OCI-LY7 (cell line): ENCODE measurements at regions not wholly inside any gene's neighbourhood (a gene's known extent, or its start where the extent isn't known, plus 50 kb on each side); places are given as distances from the start of the nearest gene placed in this dataset.
A peak's percentile ranks its signal among the peaks of the same experiment; 100 is the strongest.

Source experiments
- BruUV-seq: library from RNA; stranded (reverse); fragments of 400-500 nt; replicated peaks from 2 replicates; lab custom pipeline; 2021; lab: Mats Ljungman, UMichigan
- CTCF ChIA-PET: fragments of 300-600 bp; sonication (Branson Sonifier 250); formaldehyde crosslinking; loops from one replicate; lab custom pipeline; 2022; ENCODE audit warnings: antibody characterized with exemption; ENCODE audit not compliant: unreplicated experiment; lab: Charles Lee
- POLR2A ChIA-PET: fragments of 300-600 bp; sonication (Branson Sonifier 250); formaldehyde crosslinking; loops from one replicate; lab custom pipeline; 2022; ENCODE audit warnings: antibody characterized with exemption; lab: Charles Lee
- DNase-seq: peaks from one replicate; pipeline ENCODE4 v3.0.0-alpha.2; 2015; ENCODE audit warnings: low spot score
- H2AFZ ChIP-seq: fragments of 200-600 bp; sonication (generic), shearing (Covaris generic); 2 replicates; pipeline ENCODE4 v1.6.1; 2014; ENCODE audit warnings: mild to moderate bottlenecking, antibody characterized with exemption, low read length, moderate library complexity
- H3K27ac ChIP-seq: fragments of 200-600 bp; sonication (generic); 2 replicates; pipeline ENCODE4 v1.5.1; 2014; ENCODE audit warnings: mixed run types, low read depth, mild to moderate bottlenecking, moderate library complexity, low read length, inconsistent platforms; ENCODE audit not compliant: poor library complexity, severe bottlenecking
- H3K36me3 ChIP-seq: fragments of 200-600 bp; sonication (generic); 2 replicates; pipeline ENCODE4 v1.6.1; 2014; ENCODE audit warnings: mild to moderate bottlenecking, antibody characterized with exemption, low read length, moderate library complexity, mixed read lengths; ENCODE audit not compliant: insufficient read depth
- H3K4me1 ChIP-seq: fragments of 200-600 bp; sonication (generic); 2 replicates; pipeline ENCODE4 v1.5.1; 2014; ENCODE audit warnings: mild to moderate bottlenecking, low read length; ENCODE audit not compliant: insufficient read depth, poor library complexity, severe bottlenecking
- H3K4me2 ChIP-seq: fragments of 200-600 bp; sonication (generic); 2 replicates; pipeline ENCODE4 v1.6.1; 2014; ENCODE audit warnings: mild to moderate bottlenecking, low read length
- H3K4me3 ChIP-seq: fragments of 200-600 bp; sonication (generic); 2 replicates; pipeline ENCODE4 v1.5.1; 2014; ENCODE audit warnings: mild to moderate bottlenecking, low read depth, low read length; ENCODE audit not compliant: poor library complexity, severe bottlenecking
- H3K79me2 ChIP-seq: fragments of 200-600 bp; sonication (generic); 2 replicates; pipeline ENCODE4 v1.6.1; 2016; ENCODE audit warnings: low read depth, mild to moderate bottlenecking, low read length, moderate library complexity, mixed read lengths; ENCODE audit not compliant: insufficient read depth
- H3K9me2 ChIP-seq: fragments of 200-600 bp; sonication (generic); 2 replicates; pipeline ENCODE4 v1.6.1; 2016; ENCODE audit warnings: mild to moderate bottlenecking, low read length, mixed read lengths; ENCODE audit not compliant: insufficient read depth
- H3K9me3 ChIP-seq: fragments of 200-600 bp; sonication (generic); 2 replicates; pipeline ENCODE4 v1.6.1; 2014; ENCODE audit warnings: mild to moderate bottlenecking, mixed run types, low read length, mixed read lengths
- H4K20me1 ChIP-seq: fragments of 200-600 bp; sonication (generic); 2 replicates; pipeline ENCODE4 v1.6.1; 2014; ENCODE audit warnings: mild to moderate bottlenecking, antibody characterized with exemption, low read length, moderate library complexity, mixed read lengths; ENCODE audit not compliant: insufficient read depth
- CTCF ChIP-seq: fragments of 200-600 bp; sonication (generic); conservative IDR thresholded peaks from 2 replicates; pipeline ENCODE4 v1.5.1; 2014; ENCODE audit warnings: mild to moderate bottlenecking, antibody characterized with exemption, low read length, moderate library complexity, mixed read lengths
- EZH2phosphoT487 ChIP-seq: fragments of 200-600 bp; sonication (generic); IDR thresholded peaks from 2 replicates; pipeline ENCODE4 v1.6.1; 2018; ENCODE audit warnings: low read depth, borderline replicate concordance, mild to moderate bottlenecking, mixed run types, antibody characterized with exemption, low read length, moderate library complexity, mixed read lengths
- intact Hi-C: fragments of 100-400 bp; cut with micrococcal nuclease; formaldehyde crosslinking; loops from one replicate; pipeline ENCODE4 v1.10.0; 2022; ENCODE audit not compliant: unreplicated experiment

- Histone ChIP-seq H3K27ac (no peak overlapping the region), H3K9me2 (no peaks in the 10 kb centered on the region), H3K4me2 (no peak overlapping the region), H3K79me2 (no peaks in the 10 kb centered on the region), H2AFZ (no peak overlapping the region), H3K4me1 (no peaks in the 10 kb centered on the region), H3K9me3 (no peaks in the 10 kb centered on the region), H3K4me3 (no peak overlapping the region), H4K20me1 (no peaks in the 10 kb centered on the region), H3K36me3 (no peaks in the 10 kb centered on the region)
- CTCF ChIA-PET: no interaction called here
- no TSS peak for BruUV-seq
- POLR2A ChIA-PET: no interaction called here
- peak; percentile 1 for DNase-seq
- TF ChIP-seq CTCF (peak; percentile 63), EZH2phosphoT487 (no peak)
- intact Hi-C loops: no loop called here
These were observed 1019.5 kb upstream of the LRRTM1 start for GRCh38 chr2:81324046-81324445.

GRCh38 chr2:81304154-81304830 is 999.7 kb upstream of the LRRTM1 start:
- Histone ChIP-seq H3K4me3 (no peak overlapping the region), H3K79me2 (no peaks in the 10 kb centered on the region), H3K9me2 (no peaks in the 10 kb centered on the region), H3K4me1 (no peaks in the 10 kb centered on the region), H3K9me3 (no peaks in the 10 kb centered on the region), H4K20me1 (no peaks in the 10 kb centered on the region), H2AFZ (no peak overlapping the region), H3K4me2 (no peak overlapping the region), H3K36me3 (no peaks in the 10 kb centered on the region), H3K27ac (no peak overlapping the region)
- ChIA-PET POLR2A (no interaction called here), CTCF (no interaction called here)
- TF ChIP-seq EZH2phosphoT487 (no peak), CTCF (no peak)
- no peak for DNase-seq
- BruUV-seq: no TSS peak
- intact Hi-C loops: no loop called here

GRCh38 chr2:81303321-81303720 is 998.8 kb upstream of the LRRTM1 start:
- Histone ChIP-seq H3K36me3 (no peaks in the 10 kb centered on the region), H2AFZ (no peak overlapping the region), H3K4me1 (no peaks in the 10 kb centered on the region), H3K79me2 (no peaks in the 10 kb centered on the region), H3K27ac (no peak overlapping the region), H3K4me2 (no peak overlapping the region), H4K20me1 (no peaks in the 10 kb centered on the region), H3K4me3 (no peak overlapping the region), H3K9me3 (no peaks in the 10 kb centered on the region), H3K9me2 (no peaks in the 10 kb centered on the region)
- BruUV-seq: no TSS peak
- ChIA-PET POLR2A (no interaction called here), CTCF (no interaction called here)
- no peak for DNase-seq
- intact Hi-C loops: no loop called here
- TF ChIP-seq CTCF (no peak), EZH2phosphoT487 (no peak)
